Smooth muscle cell (in vitro differentiated cells): ENCODE measurements at regions not wholly inside any gene's neighbourhood (a gene's known extent, or its start where the extent isn't known, plus 50 kb on each side); places are given as distances from the start of the nearest gene placed in this dataset.

ENCODE experiments used
- DNase-seq: peaks from one replicate; lab custom pipeline; 2025; ENCODE audit not compliant: unreplicated experiment; lab: John Stamatoyannopoulos, UW
- H2AFZ ChIP-seq: fragments of 200-600 bp; sonication (generic); 2 replicates; pipeline ENCODE4 v1.6.0; 2016; ENCODE audit warnings: antibody characterized with exemption, low read depth, mild to moderate bottlenecking
- H3F3A ChIP-seq: fragments of 200-600 bp; sonication (generic); 2 replicates; pipeline ENCODE4 v1.6.0; 2017; ENCODE audit warnings: antibody characterized with exemption, low read depth
- H3K27ac ChIP-seq: fragments of 200-600 bp; sonication (generic); 2 replicates; pipeline ENCODE4 v1.5.1; 2016; ENCODE audit warnings: low read depth, mild to moderate bottlenecking
- H3K27me3 ChIP-seq: fragments of 200-600 bp; sonication (generic); 2 replicates; pipeline ENCODE4 v1.6.1; 2016; ENCODE audit warnings: low read depth, mild to moderate bottlenecking
- H3K36me3 ChIP-seq: fragments of 200-600 bp; sonication (generic); 2 replicates; pipeline ENCODE4 v1.5.1; 2016; ENCODE audit warnings: low read depth
- H3K4me1 ChIP-seq: fragments of 200-600 bp; sonication (generic); 2 replicates; pipeline ENCODE4 v1.5.1; 2016; ENCODE audit warnings: low read depth
- H3K4me2 ChIP-seq: fragments of 200-600 bp; sonication (generic); 2 replicates; pipeline ENCODE4 v1.6.0; 2016; ENCODE audit warnings: mild to moderate bottlenecking
- H3K4me3 ChIP-seq: fragments of 200-600 bp; sonication (generic); 2 replicates; pipeline ENCODE4 v1.5.1; 2016; ENCODE audit warnings: mild to moderate bottlenecking
- H3K79me2 ChIP-seq: fragments of 200-600 bp; sonication (generic); 2 replicates; pipeline ENCODE4 v1.6.0; 2016; ENCODE audit warnings: low read depth, mild to moderate bottlenecking
- H3K9ac ChIP-seq: fragments of 200-600 bp; sonication (generic); 2 replicates; pipeline ENCODE4 v1.6.0; 2016; ENCODE audit warnings: low read depth
- H3K9me3 ChIP-seq: fragments of 200-600 bp; sonication (generic); replicated peaks from 2 replicates; pipeline ENCODE4 v1.5.1; 2016; ENCODE audit warnings: low read depth
- H4K20me1 ChIP-seq: fragments of 200-600 bp; sonication (generic); 2 replicates; pipeline ENCODE4 v1.6.0; 2016; ENCODE audit warnings: low read depth
- WGBS: methylation state at CpG from one replicate; pipeline ENCODE4 v1.1.7; 2016; ENCODE audit warnings: low lambda C conversion rate; 5-methylcytosine and 5-hydroxymethylcytosine counted together
- TF ChIP-seq, protein P1 (sequence below): fragments of 200-600 bp; sonication (generic); IDR thresholded peaks from 2 replicates; pipeline ENCODE4 v1.5.1; 2017; ENCODE audit warnings: borderline replicate concordance, mild to moderate bottlenecking, antibody characterized with exemption; ENCODE audit not compliant: insufficient read depth, poor library complexity, severe bottlenecking

- H3K79me2 ChIP-seq, result no peaks in the 10 kb centered on the region
- DNase-seq, result no peak
- no peaks in the 10 kb centered on the region for H3K4me1 ChIP-seq
- H3K9ac ChIP-seq, result no peak overlapping the region
- H3K36me3 ChIP-seq, result no peaks in the 10 kb centered on the region
- H3F3A ChIP-seq, result no peaks in the 10 kb centered on the region
- no peaks in the 10 kb centered on the region for H3K9me3 ChIP-seq
- TF ChIP-seq, protein P1, sequence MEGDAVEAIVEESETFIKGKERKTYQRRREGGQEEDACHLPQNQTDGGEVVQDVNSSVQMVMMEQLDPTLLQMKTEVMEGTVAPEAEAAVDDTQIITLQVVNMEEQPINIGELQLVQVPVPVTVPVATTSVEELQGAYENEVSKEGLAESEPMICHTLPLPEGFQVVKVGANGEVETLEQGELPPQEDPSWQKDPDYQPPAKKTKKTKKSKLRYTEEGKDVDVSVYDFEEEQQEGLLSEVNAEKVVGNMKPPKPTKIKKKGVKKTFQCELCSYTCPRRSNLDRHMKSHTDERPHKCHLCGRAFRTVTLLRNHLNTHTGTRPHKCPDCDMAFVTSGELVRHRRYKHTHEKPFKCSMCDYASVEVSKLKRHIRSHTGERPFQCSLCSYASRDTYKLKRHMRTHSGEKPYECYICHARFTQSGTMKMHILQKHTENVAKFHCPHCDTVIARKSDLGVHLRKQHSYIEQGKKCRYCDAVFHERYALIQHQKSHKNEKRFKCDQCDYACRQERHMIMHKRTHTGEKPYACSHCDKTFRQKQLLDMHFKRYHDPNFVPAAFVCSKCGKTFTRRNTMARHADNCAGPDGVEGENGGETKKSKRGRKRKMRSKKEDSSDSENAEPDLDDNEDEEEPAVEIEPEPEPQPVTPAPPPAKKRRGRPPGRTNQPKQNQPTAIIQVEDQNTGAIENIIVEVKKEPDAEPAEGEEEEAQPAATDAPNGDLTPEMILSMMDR, result no peak
- WGBS, result 90% methylated on average over 3 of the region's 3 CpGs
- no peaks in the 10 kb centered on the region for H4K20me1 ChIP-seq
- no peak overlapping the region for H3K4me2 ChIP-seq
- H3K27me3 ChIP-seq, result no peaks in the 10 kb centered on the region
- no peak overlapping the region for H3K4me3 ChIP-seq
- no peak overlapping the region for H3K27ac ChIP-seq
- H2AFZ ChIP-seq, result no peak overlapping the region
Observed at GRCh38 chr2:48227617-48228344, 86.7 kb upstream of the FOXN2 start.

DNA sequence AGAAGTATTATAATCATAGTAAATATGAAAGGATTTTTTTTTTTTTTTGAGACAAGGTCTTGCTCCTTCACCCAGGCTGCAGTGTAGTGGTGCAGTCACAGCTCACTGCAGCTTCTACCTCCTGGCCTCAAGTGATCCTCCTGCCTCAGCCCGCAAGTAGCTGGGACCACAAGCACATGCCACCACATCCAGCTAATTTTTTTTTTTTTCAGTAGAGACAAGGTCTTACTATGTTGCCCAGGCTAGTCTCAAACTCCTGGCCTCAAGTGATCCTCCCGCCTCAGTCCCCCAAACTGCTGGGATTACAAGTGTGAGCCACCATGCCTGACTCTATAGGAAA, 86.2 kb upstream of the FOXN2 start:
- no peak overlapping the region for H3K9ac ChIP-seq
- H3K4me1 ChIP-seq, result no peaks in the 10 kb centered on the region
- H3K36me3 ChIP-seq, result no peaks in the 10 kb centered on the region
- 93% methylated on average over 2 of the region's 2 CpGs for WGBS
- H4K20me1 ChIP-seq, result no peaks in the 10 kb centered on the region
- no peak overlapping the region for H2AFZ ChIP-seq
- H3K27me3 ChIP-seq, result no peaks in the 10 kb centered on the region
- no peak overlapping the region for H3K4me3 ChIP-seq
- H3K27ac ChIP-seq, result no peak overlapping the region
- no peaks in the 10 kb centered on the region for H3K9me3 ChIP-seq
- TF ChIP-seq, protein P1, result no peak
- no peaks in the 10 kb centered on the region for H3K79me2 ChIP-seq
- no peak overlapping the region for H3K4me2 ChIP-seq
- no peak for DNase-seq
- H3F3A ChIP-seq, result no peaks in the 10 kb centered on the region

DNA sequence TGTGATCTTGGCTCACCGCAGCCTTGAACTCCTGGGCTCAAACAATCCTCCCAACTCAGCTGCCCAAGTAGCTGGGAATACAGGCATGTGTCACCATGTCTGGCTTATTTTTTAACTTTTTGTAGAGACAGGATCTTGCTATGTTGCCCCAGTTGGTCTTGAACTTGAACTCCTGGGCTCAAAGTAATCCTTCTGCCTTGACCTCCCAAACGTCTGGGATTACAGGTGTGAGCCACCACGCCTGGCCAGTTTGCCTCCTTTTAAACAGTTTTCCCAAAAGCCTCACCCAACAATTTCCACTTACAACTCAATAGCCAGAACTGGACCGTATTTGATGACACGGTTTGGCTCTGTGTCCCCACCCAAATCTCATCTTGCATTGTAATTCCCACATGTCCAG, 85.4 kb upstream of the FOXN2 start:
- Histone ChIP-seq H3K9me3 (no peaks in the 10 kb centered on the region), H3K79me2 (no peaks in the 10 kb centered on the region), H3F3A (no peaks in the 10 kb centered on the region), H3K27me3 (no peaks in the 10 kb centered on the region), H3K4me3 (no peak overlapping the region), H3K4me2 (no peak overlapping the region), H3K27ac (no peak overlapping the region), H3K36me3 (no peaks in the 10 kb centered on the region), H4K20me1 (no peaks in the 10 kb centered on the region), H3K9ac (no peak overlapping the region), H3K4me1 (no peaks in the 10 kb centered on the region), H2AFZ (no peak overlapping the region)
- DNase-seq, result no peak
- 94% methylated on average over 5 of the region's 5 CpGs for WGBS
- TF ChIP-seq, protein P1, result no peak

GRCh38 chr2:48230834-48231233, 83.6 kb upstream of the FOXN2 start:
- Histone ChIP-seq H3K4me2 (no peak overlapping the region), H4K20me1 (no peaks in the 10 kb centered on the region), H3K27ac (no peak overlapping the region), H2AFZ (no peak overlapping the region), H3F3A (no peaks in the 10 kb centered on the region), H3K27me3 (no peaks in the 10 kb centered on the region), H3K9ac (no peak overlapping the region), H3K36me3 (no peaks in the 10 kb centered on the region), H3K79me2 (no peaks in the 10 kb centered on the region), H3K4me1 (no peaks in the 10 kb centered on the region), H3K9me3 (no peaks in the 10 kb centered on the region), H3K4me3 (no peak overlapping the region)
- TF ChIP-seq, protein P1, result no peak
- 94% methylated on average over 3 of the region's 3 CpGs for WGBS
- DNase-seq, result no peak
